Heart right ventricle (tissue), 16 donors: ENCODE measurements at regions not wholly inside any gene's neighbourhood (a gene's known extent, or its start where the extent isn't known, plus 50 kb on each side); places are given as distances from the start of the nearest gene placed in this dataset.

Experiments used
- ATAC-seq, 8 donors: fragments of 200-7000 bp; cut with Tn5 transposase; one replicate each; pipeline ENCODE4 v1.9.1; 2020; ENCODE audit warnings: mild to moderate bottlenecking in 8 of 8, moderate library complexity in 8 of 8, moderate number of reproducible peaks in 1 of 8
- DNase-seq, 2 donors: peaks; one replicate each; pipeline ENCODE4 v3.0.0-alpha.2; 2020
- H3K27ac ChIP-seq, 10 donors: fragments of 200-600 bp; sonication (generic) in 2 of 10; one replicate each; pipeline versions ENCODE4 v1.5.0 to v1.8.0; 2020 to 2022; ENCODE audit warnings: mild to moderate bottlenecking in 3 of 10
- H3K27me3 ChIP-seq, 7 donors: fragments of 200-600 bp; one replicate each; pipeline ENCODE4 v1.8.0; 2021 to 2022; ENCODE audit warnings: mild to moderate bottlenecking in 2 of 7
- H3K36me3 ChIP-seq, 9 donors: fragments of 200-600 bp; sonication (generic) in 1 of 9; one replicate each; pipeline versions ENCODE4 v1.5.0 to v1.8.0; 2020 to 2022; ENCODE audit warnings: mild to moderate bottlenecking in 2 of 9
- H3K4me1 ChIP-seq, 9 donors: fragments of 200-600 bp; sonication (generic) in 1 of 9; one replicate each; pipeline versions ENCODE4 v1.5.0 to v1.8.0; 2020 to 2022; ENCODE audit warnings: mild to moderate bottlenecking in 4 of 9
- H3K4me3 ChIP-seq, 10 donors: fragments of 200-600 bp; sonication (generic) in 2 of 10; one replicate each; pipeline versions ENCODE4 v1.5.0 to v1.8.0; 2020 to 2022; ENCODE audit warnings: mild to moderate bottlenecking in 7 of 10, moderate library complexity in 2 of 10
- H3K9me3 ChIP-seq, 11 donors: fragments of 200-600 bp in 10 of 11; sonication (generic) in 2 of 11; one replicate each; pipeline versions ENCODE4 v1.5.0 to v1.8.0; 2013 to 2022; ENCODE audit warnings: mild to moderate bottlenecking in 2 of 11, control low read depth in 1 of 11, moderate library complexity in 1 of 11
- CTCF ChIP-seq, 9 donors: fragments of 200-600 bp; sonication (generic) in 2 of 9; IDR thresholded peaks; one replicate each; pipeline versions ENCODE4 v1.5.0 to v1.8.0; 2021 to 2022; ENCODE audit warnings: antibody characterized with exemption in 9 of 9, mild to moderate bottlenecking in 5 of 9, moderate library complexity in 1 of 9
- WGBS, 2 donors: extraction: QIAGEN DNeasy Blood & Tissue Kit; methylation state at CpG; one replicate each; pipeline ENCODE4 v1.1.7; 2013; ENCODE audit warnings: inconsistent platforms in 1 of 2; 5-methylcytosine and 5-hydroxymethylcytosine counted together
- intact Hi-C, 10 donors: fragments of 100-400 bp; cut with DNase I; formaldehyde crosslinking; loops; one replicate each; pipeline versions ENCODE4 v1.11.1 to v1.14.2; 2022
- donor health status: Arrhythmogenic right ventricular cardiomyopathy.
- donor health status: ischemic (EF 13 %, LVEDD 7.1; RV severe dilation, severe dysfunction).
- donor health status: healthy with polysubstance abuse.
- donor health status: DM: no; HTN: yes; CAD: no.
- donor health status: DM: no; HTN: no; CAD: no.
- donor health status: ischemic (EF 25% LVEDD 6.9; RV normal size, moderate dysfunction).
- donor health status: ischemic (EF 25% LVEDD 5.7; RV mildly dilated, moderate dysfunction).
- donor health status: healthy.
- donor health status: DM: yes; HTN: yes; CAD: no.
- donor health status: Ischemic cardiomyopathy.
- donor health status: ischemic (EF 35%, LVEDD 5.7; RV mildly dilated, moderate dysfunction).
- donor health status: nonischemic (EF 11% LVEDD 7.7; RV severe dilation, severe dysfunction).
- donor health status: DM: yes; HTN: yes; CAD: no.
- donor health status: PGD.
- donor health status: ischemic (EF 29% LVEDD 5.4; RV normal size, mild dysfunction).
- donor health status: nonischemic (EF 23%, LVEDD 6.1; RV moderate dilation, normal function).

GRCh38 chr7:142384493-142384922 is 126.7 kb upstream of the PRSS58 start:
- peak in 2 of 8 donors; percentile 51 to 56 for ATAC-seq
- DNase-seq: no peak
- intact Hi-C loops: no loop called here
- peak overlapping the region in 1 of 10 donors; percentile 54 for H3K27ac ChIP-seq
- H3K4me1 ChIP-seq: peaks cover 0 to 22% (median 8%) of the 10 kb centered on the region in 9 donors
- no peaks in the 10 kb centered on the region for H3K9me3 ChIP-seq
- H3K27me3 ChIP-seq: no peaks in the 10 kb centered on the region
- TF ChIP-seq CTCF (IDR thresholded peaks at IDR 0.05): no peak
- no peaks in the 10 kb centered on the region for H3K36me3 ChIP-seq
- peak overlapping the region in 1 of 10 donors; percentile 12 for H3K4me3 ChIP-seq
- 61 to 66% methylated on average over 11 of the region's 11 CpGs for WGBS, 2 donors

DNA sequence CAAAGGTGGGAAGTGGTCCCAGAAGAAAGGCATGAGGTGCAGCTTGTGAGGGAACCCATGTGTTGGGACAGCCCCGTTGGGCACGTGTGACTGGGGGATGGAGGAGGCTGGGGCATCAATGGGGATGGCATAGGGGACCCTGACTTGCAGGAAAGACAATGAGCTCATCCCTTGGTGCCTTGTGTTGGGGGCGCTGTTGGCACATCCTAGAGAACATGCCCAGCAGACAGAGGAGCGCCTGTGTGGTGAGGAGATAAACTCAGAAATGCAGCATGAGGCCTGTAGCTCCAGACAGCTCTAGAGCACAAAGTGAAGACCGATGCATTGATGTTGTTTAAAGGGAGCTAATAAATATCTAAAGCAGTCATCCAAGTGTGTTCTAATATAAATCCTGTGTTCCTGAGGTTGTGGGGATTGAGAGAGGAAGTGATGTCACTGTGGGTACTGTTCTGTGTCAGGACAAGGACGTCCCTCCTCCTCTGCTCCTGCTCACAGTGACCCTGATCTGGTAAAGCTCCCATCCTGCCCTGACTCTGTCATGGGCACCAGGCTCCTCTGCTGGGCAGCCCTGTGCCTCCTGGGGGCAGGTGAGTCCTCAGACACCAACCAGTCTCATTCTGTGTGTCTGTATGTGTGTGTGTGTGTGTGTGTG is 126.1 kb upstream of the PRSS58 start:
- Histone ChIP-seq H3K9me3 (no peaks in the 10 kb centered on the region), H3K27ac (peak overlapping the region in 1 of 10 donors; percentile 54), H3K4me1 (peaks cover 0 to 22% (median 8%) of the 10 kb centered on the region in 9 donors), H3K27me3 (no peaks in the 10 kb centered on the region), H3K4me3 (peak overlapping the region in 1 of 10 donors; percentile 12), H3K36me3 (no peaks in the 10 kb centered on the region)
- ATAC-seq (no peak), DNase-seq (no peak)
- intact Hi-C loops: no loop called here
- 71 to 75% methylated on average over 6 of the region's 6 CpGs for WGBS, 2 donors
- no peak for TF ChIP-seq CTCF (IDR thresholded peaks at IDR 0.05)

DNA sequence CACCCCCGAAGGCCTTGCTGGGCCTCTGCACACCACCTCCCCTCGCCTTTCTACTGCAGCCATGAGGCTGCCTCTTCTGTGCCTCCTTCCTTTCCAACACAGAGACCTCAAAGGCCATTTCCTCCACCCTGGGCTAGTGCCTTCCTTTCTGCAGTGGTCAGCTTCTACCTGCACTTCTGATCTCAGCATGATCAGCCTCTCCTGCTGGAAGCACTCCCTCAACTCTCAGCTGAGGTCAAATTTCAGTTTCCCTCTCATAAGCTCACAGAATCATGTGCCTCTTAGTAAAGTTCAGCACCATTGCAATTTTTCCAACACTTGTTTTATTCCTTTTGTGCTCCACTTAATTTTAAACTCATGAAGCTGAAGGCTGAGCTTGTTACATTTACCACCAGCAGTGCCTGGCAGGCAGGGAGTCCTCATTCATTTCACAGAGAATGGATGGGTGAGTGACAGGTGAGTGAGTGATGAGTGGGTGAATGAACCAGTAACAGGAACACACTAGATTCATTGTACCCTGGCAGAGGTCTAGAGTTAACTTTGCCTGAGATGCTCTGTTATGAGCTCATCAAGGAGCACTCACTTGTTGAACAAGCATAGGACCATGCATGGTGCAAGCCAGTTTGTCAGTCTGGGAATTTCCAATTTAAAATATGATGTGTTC is 124.0 kb upstream of the PRSS58 start:
- no peaks in the 10 kb centered on the region for H3K9me3 ChIP-seq
- peaks cover 0 to 22% (median 8%) of the 10 kb centered on the region in 9 donors for H3K4me1 ChIP-seq
- intact Hi-C loops: no loop called here
- no peak overlapping the region for H3K4me3 ChIP-seq
- WGBS, 2 donors: 85 to 87% methylated on average over 2 of the region's 2 CpGs
- TF ChIP-seq CTCF (IDR thresholded peaks at IDR 0.05): no peak
- H3K27ac ChIP-seq: no peak overlapping the region
- no peaks in the 10 kb centered on the region for H3K36me3 ChIP-seq
- ATAC-seq: no peak
- DNase-seq: no peak
- no peaks in the 10 kb centered on the region for H3K27me3 ChIP-seq

DNA sequence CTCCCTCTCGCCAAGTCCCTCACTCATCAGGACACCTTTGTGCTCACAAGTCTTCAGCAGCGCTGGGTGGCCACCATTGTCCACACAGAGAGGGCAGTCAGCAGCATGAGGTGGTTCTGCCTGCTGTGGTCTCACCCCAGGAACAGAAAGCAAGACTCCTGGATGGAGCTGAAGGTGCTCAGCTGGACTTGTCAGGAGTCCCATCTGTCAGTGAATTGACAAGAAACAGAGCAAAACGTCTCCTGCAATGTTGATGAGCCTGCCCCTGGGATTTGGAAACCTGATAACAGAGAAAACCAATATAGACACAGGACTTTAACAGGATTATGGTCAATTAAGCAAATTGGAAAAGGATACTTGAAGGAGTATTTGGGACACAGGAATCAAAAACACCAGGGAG is 122.2 kb upstream of the PRSS58 start:
- DNase-seq (no peak), ATAC-seq (no peak)
- no peaks in the 10 kb centered on the region for H3K9me3 ChIP-seq
- peaks cover 0 to 17% (median 0%) of the 10 kb centered on the region in 9 donors for H3K4me1 ChIP-seq
- H3K27ac ChIP-seq: no peak overlapping the region
- intact Hi-C loops: no loop called here
- no peaks in the 10 kb centered on the region for H3K36me3 ChIP-seq
- H3K4me3 ChIP-seq: no peak overlapping the region
- TF ChIP-seq CTCF (IDR thresholded peaks at IDR 0.05): no peak
- WGBS, 2 donors: 30 to 44% methylated on average over 3 of the region's 3 CpGs
- no peaks in the 10 kb centered on the region for H3K27me3 ChIP-seq
